IMR-90 (cell line): ENCODE measurements at regions not wholly inside any gene's neighbourhood (a gene's known extent, or its start where the extent isn't known, plus 50 kb on each side); places are given as distances from the start of the nearest gene placed in this dataset.

ENCODE experiments used
- ATAC-seq: fragments of 200-7000 bp; cut with Tn5 transposase; 2 replicates; pipeline ENCODE4 v1.9.1; 2020; ENCODE audit warnings: low read depth, mild to moderate bottlenecking, moderate library complexity
- BruUV-seq: library from RNA; stranded (reverse); fragments of 400-500 nt; replicated peaks from 2 replicates; lab custom pipeline; 2021; lab: Mats Ljungman, UMichigan
- CTCF ChIA-PET: fragments of 300-600 bp; formaldehyde crosslinking; extraction: SDS; loops from one replicate; lab custom pipeline; 2021; ENCODE audit warnings: antibody characterized with exemption; lab: Yijun Ruan, JAX
- POLR2A ChIA-PET: fragments of 300-600 bp; sonication (Branson Sonifier 250); formaldehyde crosslinking; loops from one replicate; lab custom pipeline; 2022; ENCODE audit warnings: antibody characterized with exemption; ENCODE audit not compliant: unreplicated experiment; lab: Charles Lee
- DNase-seq: peaks from one replicate; pipeline ENCODE4 v3.0.0; 2013
- H2AFZ ChIP-seq: replicated peaks from 2 replicates; pipeline ENCODE3; 2013; ENCODE audit warnings: low read length, mild to moderate bottlenecking; ENCODE audit not compliant: poor library complexity
- H2AK5ac ChIP-seq: 2 replicates; pipeline ENCODE4 v1.6.1; 2013; ENCODE audit warnings: low read depth, low read length, inconsistent platforms
- H2AK9ac ChIP-seq: replicated peaks from 2 replicates; pipeline ENCODE3; 2013; ENCODE audit warnings: mild to moderate bottlenecking, low read depth, low read length, moderate library complexity; ENCODE audit not compliant: poor library complexity
- H2BK120ac ChIP-seq: 2 replicates; pipeline ENCODE4 v1.6.1; 2013; ENCODE audit warnings: low read depth, low read length, inconsistent platforms
- H2BK15ac ChIP-seq: 3 replicates; pipeline ENCODE4 v1.6.1; 2013; ENCODE audit warnings: low read depth, low read length, inconsistent platforms
- H2BK20ac ChIP-seq: 2 replicates; pipeline ENCODE4 v1.6.1; 2013; ENCODE audit warnings: low read depth, mild to moderate bottlenecking, inconsistent platforms, low read length, moderate library complexity
- H2BK5ac ChIP-seq: 2 replicates; pipeline ENCODE4 v1.6.1; 2013; ENCODE audit warnings: mild to moderate bottlenecking, low read depth, low read length, inconsistent platforms; ENCODE audit not compliant: poor library complexity, severe bottlenecking
- H3K14ac ChIP-seq: replicated peaks from 2 replicates; pipeline ENCODE4 v1.6.1; 2013; ENCODE audit warnings: low read depth, low read length, inconsistent platforms
- H3K18ac ChIP-seq: 2 replicates; pipeline ENCODE4 v1.6.1; 2013; ENCODE audit warnings: low read depth, low read length, control low read depth
- H3K23ac ChIP-seq: 2 replicates; pipeline ENCODE4 v1.6.1; 2013; ENCODE audit warnings: low read depth, low read length, inconsistent platforms
- H3K27ac ChIP-seq: 2 replicates; pipeline ENCODE4 v1.5.1; 2013; ENCODE audit warnings: mild to moderate bottlenecking, control low read depth, low read length; ENCODE audit not compliant: insufficient read depth
- H3K27me3 ChIP-seq: 2 replicates; pipeline ENCODE4 v1.6.1; 2013; ENCODE audit warnings: low read length; ENCODE audit not compliant: control insufficient read depth, insufficient read depth
- H3K36me3 ChIP-seq: 2 replicates; pipeline ENCODE4 v1.6.1; 2013; ENCODE audit warnings: low read length, mixed read lengths; ENCODE audit not compliant: control insufficient read depth, insufficient read depth
- H3K4ac ChIP-seq: 2 replicates; pipeline ENCODE4 v1.6.1; 2013; ENCODE audit warnings: low read depth, low read length, inconsistent platforms
- H3K4me1 ChIP-seq: 2 replicates; pipeline ENCODE4 v1.6.1; 2013; ENCODE audit warnings: low read length, mixed read lengths; ENCODE audit not compliant: control insufficient read depth, insufficient read depth
- H3K4me2 ChIP-seq: 2 replicates; pipeline ENCODE4 v1.6.1; 2013; ENCODE audit warnings: low read depth, mild to moderate bottlenecking, control low read depth, low read length, moderate library complexity
- H3K4me3 ChIP-seq: 2 replicates; pipeline ENCODE4 v1.5.1; 2013; ENCODE audit warnings: low read depth, mild to moderate bottlenecking, control low read depth, low read length, moderate library complexity; ENCODE audit not compliant: insufficient read depth
- H3K56ac ChIP-seq: 2 replicates; pipeline ENCODE4 v1.6.1; 2013; ENCODE audit warnings: low read length, inconsistent platforms; ENCODE audit not compliant: insufficient read depth; ENCODE audit errors: extremely low read depth
- H3K79me1 ChIP-seq, 2 experiments: 2 replicates each; pipeline ENCODE4 v1.6.1; 2013; ENCODE audit warnings: low read length in 2 of 2, inconsistent platforms in 1 of 2, low read depth in 1 of 2
- H3K9ac ChIP-seq: 2 replicates; pipeline ENCODE4 v1.6.1; 2013; ENCODE audit warnings: low read depth, low read length, control low read depth
- H3K9me1 ChIP-seq: 2 replicates; pipeline ENCODE4 v1.6.1; 2013; ENCODE audit warnings: low read length, inconsistent platforms; ENCODE audit not compliant: insufficient read depth
- H3K9me3 ChIP-seq: 2 replicates; pipeline ENCODE4 v1.6.1; 2013; ENCODE audit warnings: low read length; ENCODE audit not compliant: control insufficient read depth, insufficient read depth
- H4K20me1 ChIP-seq: 2 replicates; pipeline ENCODE4 v1.6.1; 2013; ENCODE audit warnings: low read length, inconsistent platforms; ENCODE audit not compliant: insufficient read depth
- H4K5ac ChIP-seq: 2 replicates; pipeline ENCODE4 v1.6.1; 2013; ENCODE audit warnings: mild to moderate bottlenecking, low read depth, low read length, control low read depth
- H4K8ac ChIP-seq, 2 experiments: 2 replicates each; pipeline ENCODE4 v1.6.1; 2013; ENCODE audit warnings: low read depth in 2 of 2, low read length in 2 of 2, control low read depth in 1 of 2, inconsistent platforms in 1 of 2
- H4K91ac ChIP-seq: 2 replicates; pipeline ENCODE4 v1.6.1; 2013; ENCODE audit warnings: low read depth, low read length, inconsistent platforms; ENCODE audit not compliant: insufficient read depth
- CHD1 ChIP-seq: IDR thresholded peaks from 2 replicates; pipeline ENCODE4 v1.6.1; 2012; ENCODE audit warnings: low read depth, low read length, improper control_type of control experiment
- FOS ChIP-seq: fragments of 150-350 bp; IDR thresholded peaks from 2 replicates; pipeline ENCODE4 v1.6.1; 2016; ENCODE audit warnings: low read depth, low read length
- NFE2L2 ChIP-seq: fragments of 150-350 bp; IDR thresholded peaks from 2 replicates; pipeline ENCODE4 v1.6.1; 2016; ENCODE audit warnings: low read depth, mild to moderate bottlenecking, low read length
- WGBS, 2 experiments: methylation state at CpG; one replicate each; pipeline versions ENCODE4 v1.1.5 to v1.1.7; 2013; ENCODE audit warnings: missing lambda C conversion rate in 2 of 2; ENCODE audit not compliant: insufficient read length in 1 of 2; ENCODE audit errors: extremely low coverage in 2 of 2; 5-methylcytosine and 5-hydroxymethylcytosine counted together
- dilution Hi-C: fragments of 300-500 bp; cut with HindIII; formaldehyde crosslinking; loops from one replicate; pipeline ENCODE4 v1.14.3; 2018; ENCODE audit warnings: low sequenced_read_pairs; ENCODE audit not compliant: unreplicated experiment
- in situ Hi-C: fragments of 300-500 bp; cut with MboI; formaldehyde crosslinking; loops from 3 replicates; pipeline ENCODE4 v1.14.3; 2019; ENCODE audit warnings: low sequenced_read_pairs, inconsistent platforms, mixed read lengths
- intact Hi-C: fragments of 100-400 bp; cut with micrococcal nuclease; formaldehyde crosslinking; loops from 2 replicates; pipeline ENCODE4 v1.10.0; 2022

DNA sequence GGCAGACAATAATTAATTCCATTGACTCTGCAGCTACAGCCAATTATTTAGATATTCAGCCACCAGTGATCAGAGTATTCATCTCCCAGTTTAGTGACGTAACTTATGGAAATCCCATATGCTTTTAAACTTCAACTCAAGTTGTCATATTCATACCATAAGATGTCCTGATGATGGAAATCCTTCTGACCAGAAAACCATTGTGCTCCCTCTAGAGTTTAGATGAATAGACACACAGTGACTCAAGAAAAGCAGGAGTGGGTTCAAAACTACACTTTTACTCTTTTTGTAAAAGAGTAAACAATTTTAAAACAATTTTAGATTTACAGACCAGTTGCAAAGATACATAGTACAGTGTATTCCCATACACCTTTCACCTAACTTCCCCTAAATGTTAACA, 463.7 kb downstream of the KCNT2 start:
- no CpG with 5 or more reads among the region's 1 CpG for WGBS, 2 experiments
- dilution Hi-C loops: no loop called here
- no TSS peak for BruUV-seq

More for the DNA sequence above, 463.7 kb downstream of the KCNT2 start:
- H3K79me1 ChIP-seq: no peaks in the 10 kb centered on the region
- in situ Hi-C loops: loop anchor here (10.0 kb wide), 1 partner anchor 520 kb away; no protein-coding TSS in a partner anchor
- no peak overlapping the region for H2BK15ac ChIP-seq
- no peak overlapping the region for H3K4me3 ChIP-seq
- H4K20me1 ChIP-seq: no peaks in the 10 kb centered on the region
- H2AK5ac ChIP-seq: no peak overlapping the region
- no peak overlapping the region for H3K27ac ChIP-seq
- no peaks in the 10 kb centered on the region for H3K27me3 ChIP-seq
- ChIA-PET CTCF (interaction anchor here (0.6 kb wide), 1 partner anchor 153 kb away, joined by 3 read pairs; no protein-coding TSS in a partner anchor), POLR2A (no interaction called here)
- H4K8ac ChIP-seq: no peak overlapping the region
- no peak overlapping the region for H2BK5ac ChIP-seq
- no peak overlapping the region for H2BK20ac ChIP-seq
- H3K14ac ChIP-seq: no peak overlapping the region
- H3K4me1 ChIP-seq: no peaks in the 10 kb centered on the region
- H3K4ac ChIP-seq: no peak overlapping the region
- H2AFZ ChIP-seq: no peak overlapping the region
- no peak overlapping the region for H3K4me2 ChIP-seq
- TF ChIP-seq FOS (no peak), NFE2L2 (no peak), CHD1 (no peak)
- no peak for ATAC-seq
- H3K36me3 ChIP-seq: no peaks in the 10 kb centered on the region
- no peak overlapping the region for H3K18ac ChIP-seq
- no peak overlapping the region for H2AK9ac ChIP-seq
- no peak for DNase-seq
- no peaks in the 10 kb centered on the region for H3K9me3 ChIP-seq
- intact Hi-C loops: no loop called here
- H3K9ac ChIP-seq: no peak overlapping the region
- H4K5ac ChIP-seq: no peak overlapping the region
- no peak overlapping the region for H3K23ac ChIP-seq
- no peak overlapping the region for H2BK120ac ChIP-seq
- H4K91ac ChIP-seq: no peak overlapping the region
- no peak overlapping the region for H3K56ac ChIP-seq
- no peaks in the 10 kb centered on the region for H3K9me1 ChIP-seq
